ENCODE measurements at regions not wholly inside any gene's neighbourhood (a gene's known extent, or its start where the extent isn't known, plus 50 kb on each side); places are given as distances from the start of the nearest gene placed in this dataset.
"Not testable (repeated sequence)": the region's sequence is repeated elsewhere in the genome, so short reads cannot be mapped to it uniquely, and the experiment has no call there.

- DNase-seq = no peak
These were observed 70.7 kb upstream of the TAB2 start for GRCh38 chr6:149246691-149247384.

DNA sequence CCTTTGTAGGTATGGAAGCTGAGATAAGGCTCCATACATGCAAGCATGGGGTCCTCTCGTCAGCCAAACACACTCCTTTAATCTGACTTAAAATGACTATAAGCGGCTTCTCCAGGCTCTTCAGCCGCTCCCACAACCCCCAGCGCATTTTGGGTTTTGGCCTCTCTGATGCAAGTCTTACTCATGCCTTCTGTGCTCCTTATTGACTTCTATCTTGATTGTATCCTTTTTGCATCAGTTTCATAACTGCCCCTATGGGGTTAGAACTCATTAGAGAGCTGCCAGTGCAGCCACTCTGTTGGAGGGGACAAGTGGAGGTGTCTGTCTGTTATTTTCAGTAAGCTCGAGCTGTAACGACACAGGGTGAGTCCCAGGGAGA is 70.1 kb upstream of the TAB2 start:
- DNase-seq = no peak

GRCh38 chr6:149248263-149248662 is 69.2 kb upstream of the TAB2 start:
- not testable (repeated sequence) for DNase-seq

DNA sequence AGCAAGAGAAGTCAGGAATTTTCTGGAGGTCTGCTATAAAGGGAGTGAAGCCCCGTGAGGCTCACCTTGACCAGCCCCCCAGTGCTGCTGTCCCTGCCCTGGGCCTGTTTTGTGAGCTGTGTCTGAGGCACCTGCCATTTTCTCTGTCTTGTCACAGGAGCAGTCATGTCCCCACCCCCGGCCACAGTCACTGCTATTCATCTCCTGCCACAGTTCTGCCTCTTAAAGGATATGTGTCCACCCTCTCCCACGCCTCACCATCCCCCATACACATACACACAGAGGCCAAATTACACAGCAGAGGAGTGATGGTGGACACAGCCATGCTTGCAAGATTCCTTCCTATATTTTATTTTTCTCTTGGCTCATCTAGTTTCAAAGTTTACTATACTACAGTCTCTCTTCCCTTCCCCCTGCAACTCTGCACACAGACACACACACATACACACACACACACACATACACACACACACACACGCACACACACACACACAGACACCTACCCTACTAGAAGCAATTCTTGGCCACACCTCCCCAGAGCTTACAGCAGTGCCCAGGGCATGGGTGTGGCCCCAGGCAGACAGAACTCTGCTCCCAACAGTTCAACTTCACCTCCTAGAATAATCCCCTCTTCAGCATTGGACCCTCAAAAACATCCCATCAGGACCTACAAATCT is 68.7 kb upstream of the TAB2 start:
- DNase-seq = no peak

- DNase-seq = no peak
These were observed 67.8 kb upstream of the TAB2 start for GRCh38 chr6:149249370-149250357.

GRCh38 chr6:149250951-149251350 is 66.6 kb upstream of the TAB2 start:
- no peak for DNase-seq

GRCh38 chr6:149252622-149253021 is 64.9 kb upstream of the TAB2 start:
- no peak for DNase-seq

DNA sequence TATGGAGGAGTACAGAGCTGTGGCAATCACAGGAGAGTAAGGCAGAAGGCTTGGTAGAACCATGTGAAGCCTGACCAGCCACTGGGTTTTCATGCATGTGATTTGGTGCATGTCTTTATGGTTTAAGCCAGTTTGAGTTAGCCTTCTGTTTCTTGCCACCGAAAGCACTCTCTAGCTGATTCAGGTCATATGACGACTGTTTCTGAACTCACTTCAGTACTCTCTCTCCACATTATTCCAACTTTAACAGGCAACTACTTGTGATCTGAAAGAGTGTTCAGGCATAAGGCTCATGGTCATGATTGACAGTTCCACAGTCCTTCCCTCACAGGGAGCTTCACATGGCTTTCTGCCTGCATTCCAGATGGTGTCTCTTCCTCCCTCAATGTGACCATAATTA is 63.3 kb upstream of the TAB2 start:
- DNase-seq = no peak

DNA sequence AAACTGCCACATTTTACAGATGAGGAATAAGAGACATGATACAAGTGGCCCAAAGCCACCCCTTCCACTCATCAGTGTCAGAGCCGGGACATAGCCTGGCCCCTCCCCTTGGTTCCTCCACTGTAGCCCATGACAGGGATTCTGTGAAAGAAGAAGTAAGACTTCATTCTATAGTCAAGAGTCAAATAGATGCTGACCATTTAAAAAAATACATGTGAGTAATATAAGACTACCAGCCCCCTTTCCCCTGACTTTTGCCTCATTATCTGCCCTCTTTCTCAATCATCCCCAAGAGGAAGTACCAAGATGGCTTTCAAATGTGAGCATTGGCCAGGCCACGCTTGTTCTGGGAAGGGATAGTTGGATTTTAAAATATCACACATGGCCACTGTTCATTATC is 57.8 kb upstream of the TAB2 start:
- DNase-seq = no peak

DNA sequence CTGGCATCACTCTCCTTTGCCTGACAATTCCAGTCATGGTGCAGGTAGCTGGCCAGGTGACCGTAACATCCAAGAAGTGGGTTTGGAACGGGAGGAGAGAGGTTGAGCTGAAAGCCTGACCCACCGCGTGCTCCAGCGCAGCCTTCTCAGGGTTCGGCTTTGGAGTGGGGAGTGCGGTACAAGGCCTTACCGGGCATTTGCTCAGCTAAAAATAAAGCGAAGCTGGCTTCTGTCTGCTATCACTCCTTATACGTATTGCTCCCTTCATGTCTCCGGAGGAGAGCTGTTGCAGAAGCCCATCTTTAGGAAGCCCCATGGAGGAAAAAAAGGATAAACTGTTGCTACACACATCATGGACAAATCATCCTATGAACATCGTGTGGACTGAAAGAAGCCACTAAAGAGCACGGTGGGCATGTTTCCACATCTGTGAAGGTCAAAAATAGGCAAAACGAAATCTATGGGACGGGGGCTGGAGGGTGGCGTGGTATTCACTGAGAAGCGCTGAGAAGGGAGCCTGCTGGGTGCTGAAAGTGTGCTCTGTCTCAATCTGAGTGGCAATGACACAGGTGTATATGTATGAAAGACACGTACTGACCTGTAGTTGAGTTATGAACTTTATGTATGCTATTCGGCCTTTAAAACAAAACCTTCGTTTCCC is 57.2 kb upstream of the TAB2 start:
- DNase-seq = no peak

GRCh38 chr6:149261364-149262040 is 56.0 kb upstream of the TAB2 start:
- no peak for DNase-seq

DNA sequence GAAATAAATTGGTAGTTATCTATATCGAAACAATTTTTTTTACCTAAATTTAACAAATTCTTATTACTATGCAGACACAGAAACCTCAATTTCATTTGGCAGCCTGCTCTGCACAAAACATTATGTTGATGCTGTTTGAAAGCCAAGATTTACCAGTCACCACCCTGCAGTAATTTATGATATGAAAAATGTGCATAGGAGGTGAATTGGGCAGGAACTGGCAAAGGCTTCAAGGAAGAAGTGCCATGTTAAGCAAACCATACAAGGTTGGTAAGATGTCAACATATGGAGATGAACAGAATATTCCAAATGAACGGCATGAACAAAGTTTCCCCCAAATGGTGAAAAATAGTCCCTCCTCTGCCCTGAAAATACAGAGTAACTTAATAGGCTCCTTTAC is 54.2 kb upstream of the TAB2 start:
- DNase-seq = no peak

DNA sequence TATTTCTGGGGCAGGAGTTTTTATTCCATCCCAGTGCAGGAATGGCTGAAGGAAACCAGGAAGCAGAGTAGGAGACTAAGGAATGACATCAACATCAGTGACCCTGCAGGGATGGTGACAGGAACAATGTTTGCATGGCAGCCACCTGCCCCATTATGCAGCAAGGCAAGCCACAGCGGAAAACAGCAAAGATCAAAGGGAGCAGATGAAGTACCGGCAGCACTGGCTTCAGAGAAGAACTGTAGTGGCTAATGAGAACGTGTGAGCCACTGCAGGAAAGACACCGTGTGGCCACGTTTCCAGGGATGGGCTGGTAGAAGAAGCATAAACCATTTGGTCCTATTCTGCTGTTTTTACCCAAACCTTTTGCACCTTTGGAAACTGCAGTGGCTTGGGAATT is 52.9 kb upstream of the TAB2 start:
- no peak for DNase-seq

DNA sequence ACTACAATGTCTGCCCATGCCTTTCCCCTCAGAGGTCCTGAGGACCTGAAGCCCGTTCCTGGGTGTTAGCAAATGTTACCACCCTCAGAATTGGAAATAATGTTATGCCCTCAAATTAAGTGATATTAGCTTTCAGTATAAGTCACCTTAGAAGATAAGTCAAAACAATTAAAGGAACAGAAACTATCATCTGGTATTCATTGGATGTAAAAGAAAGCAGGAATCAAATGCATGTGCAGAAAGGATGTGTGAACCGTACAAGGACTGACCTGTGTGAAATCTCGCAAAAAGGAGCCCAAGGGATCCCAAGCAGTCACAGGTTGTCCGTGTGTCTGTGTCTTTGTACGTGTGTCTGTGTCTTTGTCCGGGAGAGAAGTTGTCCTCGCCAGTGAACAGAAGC is 51.6 kb upstream of the TAB2 start:
- no peak for DNase-seq

- DNase-seq = no peak
These were observed 50.9 kb upstream of the TAB2 start for GRCh38 chr6:149266659-149267058.

DNA sequence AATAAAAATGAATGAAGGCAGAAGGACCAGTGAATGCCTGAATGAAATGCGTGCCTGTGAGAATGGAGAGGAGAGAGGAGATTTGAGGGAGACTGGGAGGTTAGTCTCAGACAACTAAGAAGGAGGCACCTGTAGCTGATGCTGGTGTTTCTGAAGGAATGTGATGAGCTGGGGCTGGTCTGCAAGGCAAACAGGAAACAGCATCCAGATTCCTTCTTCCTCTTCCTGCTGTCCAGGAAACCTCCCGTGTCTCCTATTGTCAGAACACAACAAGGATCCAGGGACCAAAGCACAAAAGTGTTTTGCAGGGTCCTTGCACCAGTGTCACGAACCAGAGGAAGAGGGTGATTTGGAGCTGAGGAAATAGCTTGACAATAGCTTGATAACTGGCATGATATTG is 50.4 kb upstream of the TAB2 start:
- DNase-seq = no peak

GRCh38 chr6:149267513-149268043 is 49.9 kb upstream of the TAB2 start:
- DNase-seq = no peak
